Small intestine (tissue), 7 donors: ENCODE measurements at regions not wholly inside any gene's neighbourhood (a gene's known extent, or its start where the extent isn't known, plus 50 kb on each side); places are given as distances from the start of the nearest gene placed in this dataset.

Experiments used
- DNase-seq, 2 donors: peaks; one replicate each; pipeline versions ENCODE4 v3.0.0 to v3.0.0-alpha.2; 2013
- FAIRE-seq: peaks from 2 replicates; lab custom pipeline; 2012; peaks lifted over from hg19 to GRCh38; lab: Jason Lieb, UNC
- H3K27ac ChIP-seq, 3 donors: one replicate each; pipeline ENCODE4 v1.5.1; 2013; ENCODE audit warnings: low read length in 2 of 3, mild to moderate bottlenecking in 2 of 3, control low read depth in 1 of 3, inconsistent platforms in 1 of 3, low read depth in 1 of 3, moderate library complexity in 1 of 3
- H3K27me3 ChIP-seq, 3 donors: one replicate each; pipeline ENCODE4 v1.6.1; 2013; ENCODE audit warnings: low read length in 3 of 3, inconsistent platforms in 1 of 3; ENCODE audit not compliant: control insufficient read depth in 3 of 3, insufficient read depth in 3 of 3
- H3K36me3 ChIP-seq, 3 donors: one replicate each; pipeline ENCODE4 v1.6.1; 2013; ENCODE audit warnings: low read length in 3 of 3, inconsistent platforms in 1 of 3, low read depth in 1 of 3, mild to moderate bottlenecking in 1 of 3, moderate library complexity in 1 of 3; ENCODE audit not compliant: control insufficient read depth in 3 of 3, insufficient read depth in 2 of 3
- H3K4me1 ChIP-seq, 3 donors: one replicate each; pipeline ENCODE4 v1.6.1; 2013; ENCODE audit warnings: low read length in 2 of 3, inconsistent platforms in 1 of 3, low read depth in 1 of 3, mild to moderate bottlenecking in 1 of 3, moderate library complexity in 1 of 3; ENCODE audit not compliant: control insufficient read depth in 3 of 3, insufficient read depth in 2 of 3
- H3K4me3 ChIP-seq, 3 donors: one replicate each; pipeline ENCODE4 v1.5.1; 2013; ENCODE audit warnings: low read length in 3 of 3, control low read depth in 1 of 3, inconsistent platforms in 1 of 3, low read depth in 1 of 3, mild to moderate bottlenecking in 1 of 3, moderate library complexity in 1 of 3
- H3K9me3 ChIP-seq, 2 donors: one replicate each; pipeline ENCODE4 v1.6.1; 2013; ENCODE audit warnings: low read depth in 1 of 2, low read length in 1 of 2; ENCODE audit not compliant: control insufficient read depth in 2 of 2, insufficient read depth in 1 of 2
- WGBS, 3 donors: extraction: QIAGEN DNeasy Blood & Tissue Kit; methylation state at CpG; one replicate each; pipeline ENCODE4 v1.1.7; 2013; 5-methylcytosine and 5-hydroxymethylcytosine counted together
- donor health status: healthy with polysubstance abuse.
- donor health status: control.
- donor health status: control.
- donor health status: Bipolar disorder and iron deficiency.
- donor health status: healthy.

DNA sequence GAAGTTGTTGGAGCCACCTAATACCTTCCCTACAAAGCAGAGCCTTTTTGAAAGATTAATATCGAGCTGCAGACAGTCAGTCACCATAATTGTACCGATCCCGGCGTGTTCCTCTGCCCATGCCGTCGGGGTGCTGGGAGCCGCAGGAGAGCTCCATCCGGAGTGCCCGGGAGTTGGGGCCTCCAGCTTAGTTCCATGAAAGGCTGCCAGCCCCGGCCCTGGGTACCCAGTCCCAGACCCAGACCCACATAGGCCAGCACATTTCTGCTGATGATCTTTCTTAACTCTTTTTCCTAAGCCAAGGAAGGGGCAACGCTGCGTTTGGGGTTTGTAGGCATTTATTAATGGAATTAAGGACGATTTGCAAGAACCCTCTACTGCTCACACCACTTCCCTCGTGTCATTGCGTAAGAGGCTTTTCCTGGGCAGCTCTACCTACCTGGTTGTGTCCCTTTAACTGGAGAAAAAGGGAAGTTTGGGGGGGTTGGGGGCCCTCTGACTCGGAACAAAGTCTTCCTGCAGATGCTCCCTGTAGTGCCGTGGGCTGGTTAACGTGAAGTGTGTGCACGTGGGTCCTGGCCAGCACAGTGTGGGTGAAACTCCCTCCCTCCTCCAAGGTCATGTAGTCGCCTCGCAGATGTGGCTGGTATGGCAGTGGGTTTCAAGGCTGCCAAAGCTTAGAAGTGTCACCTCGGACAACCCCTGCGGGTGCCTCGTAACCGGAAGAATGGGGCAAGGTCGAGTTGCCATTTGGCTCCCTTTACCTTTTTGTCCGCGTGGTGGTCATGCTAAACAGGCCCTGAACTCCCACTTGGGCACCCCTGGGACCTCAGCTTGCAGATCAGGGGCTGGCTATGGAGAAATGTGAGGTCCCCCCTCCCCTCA, 54.3 kb upstream of the APCDD1L start:
- 78 to 86% (median 81%) methylated on average over 28 of the region's 28 CpGs for WGBS, 3 donors
- Histone ChIP-seq H3K27ac (no peak overlapping the region), H3K27me3 (no peaks in the 10 kb centered on the region), H3K4me1 (peaks cover 0 to 23% (median 0%) of the 10 kb centered on the region in 3 donors), H3K4me3 (no peak overlapping the region), H3K36me3 (no peaks in the 10 kb centered on the region), H3K9me3 (no peaks in the 10 kb centered on the region)
- FAIRE-seq, result no peak
- DNase-seq, result no peak

- Histone ChIP-seq H3K27ac (no peak overlapping the region), H3K9me3 (no peaks in the 10 kb centered on the region), H3K27me3 (no peaks in the 10 kb centered on the region), H3K36me3 (no peaks in the 10 kb centered on the region), H3K4me3 (no peak overlapping the region), H3K4me1 (peaks cover 0 to 23% (median 0%) of the 10 kb centered on the region in 3 donors)
- WGBS, 3 donors, result 78 to 83% (median 82%) methylated on average over 19 to 20 of the region's 20 CpGs
- DNase-seq, result no peak
- no peak for FAIRE-seq
These were observed 53.5 kb upstream of the APCDD1L start for GRCh38 chr20:58568483-58569240.

DNA sequence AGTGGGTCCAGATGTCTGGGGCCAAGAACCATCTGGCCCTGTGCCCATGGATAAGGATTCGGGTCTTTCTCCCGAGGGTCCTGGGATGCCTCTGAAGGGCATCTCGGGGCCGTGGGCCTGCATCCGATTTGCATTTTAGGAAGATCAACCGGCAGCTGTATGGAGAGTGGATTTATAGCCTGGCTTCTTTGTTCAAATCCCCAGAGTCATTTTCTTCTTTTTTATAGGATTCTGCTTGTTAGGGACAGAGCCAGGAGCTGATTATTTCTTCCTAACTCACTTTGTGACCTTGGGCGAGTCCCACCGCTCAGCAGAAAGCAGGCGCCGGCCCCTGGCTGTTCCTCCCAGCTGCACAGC, 52.9 kb upstream of the APCDD1L start:
- WGBS, 3 donors, result 76 to 85% (median 78%) methylated on average over 10 of the region's 10 CpGs
- no peak for FAIRE-seq

DNA sequence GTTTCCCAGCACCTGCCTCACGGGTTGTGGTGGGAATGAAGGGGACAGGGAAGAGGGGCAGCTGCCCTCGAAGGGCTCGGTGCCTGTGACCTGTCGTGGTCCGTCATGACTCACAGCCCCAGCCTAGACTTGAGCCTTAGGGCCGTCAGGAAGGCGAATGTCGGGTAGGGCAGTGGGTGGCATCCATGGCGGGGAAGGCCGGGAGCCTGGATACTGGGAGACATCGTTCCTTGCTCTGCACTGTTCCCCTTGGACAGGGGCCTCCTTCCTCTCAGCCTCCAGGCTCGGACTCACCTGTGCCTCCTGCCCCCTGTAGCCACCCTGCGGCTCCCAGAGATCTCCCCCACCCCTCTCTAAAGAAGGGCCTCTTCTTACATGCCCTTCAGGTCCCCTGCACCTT, 52.2 kb upstream of the APCDD1L start:
- 80 to 91% (median 80%) methylated on average over 12 to 13 of the region's 13 CpGs for WGBS, 3 donors
- FAIRE-seq, result no peak
- H3K4me3 ChIP-seq, result no peak overlapping the region
- H3K27me3 ChIP-seq, result no peaks in the 10 kb centered on the region
- no peak overlapping the region for H3K27ac ChIP-seq
- H3K9me3 ChIP-seq, result no peaks in the 10 kb centered on the region
- peaks cover 0 to 23% (median 0%) of the 10 kb centered on the region in 3 donors for H3K4me1 ChIP-seq
- no peak for DNase-seq
- no peaks in the 10 kb centered on the region for H3K36me3 ChIP-seq

More for the DNA sequence above, 52.9 kb upstream of the APCDD1L start:
- no peaks in the 10 kb centered on the region for H3K36me3 ChIP-seq
- H3K4me1 ChIP-seq, result peaks cover 0 to 23% (median 0%) of the 10 kb centered on the region in 3 donors
- no peaks in the 10 kb centered on the region for H3K9me3 ChIP-seq
- no peaks in the 10 kb centered on the region for H3K27me3 ChIP-seq
- no peak overlapping the region for H3K4me3 ChIP-seq
- no peak overlapping the region for H3K27ac ChIP-seq
- no peak for DNase-seq

DNA sequence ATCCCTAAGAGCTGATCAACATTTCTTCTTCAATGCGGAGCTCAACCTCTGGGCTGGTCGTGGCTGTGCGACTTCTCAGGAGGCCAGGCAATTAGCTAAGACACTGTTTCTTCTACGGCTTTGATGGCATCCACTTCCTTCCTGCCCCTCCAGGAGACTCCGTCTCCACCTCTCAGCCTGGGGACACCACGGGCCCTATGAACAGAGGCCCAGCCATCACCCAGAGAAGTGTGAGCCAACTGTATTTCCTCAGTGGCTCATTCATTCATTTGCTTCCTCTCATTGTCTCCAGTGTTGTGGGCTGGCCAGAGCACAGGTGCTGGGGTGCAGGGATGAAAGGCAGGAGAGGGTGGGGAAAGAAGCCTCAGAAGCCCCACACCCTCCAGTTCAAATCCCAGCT, 51.8 kb upstream of the APCDD1L start:
- FAIRE-seq, result no peak

GRCh38 chr20:58565461-58566175, 50.4 kb upstream of the APCDD1L start:
- no peaks in the 10 kb centered on the region for H3K36me3 ChIP-seq
- H3K4me3 ChIP-seq, result no peak overlapping the region
- H3K9me3 ChIP-seq, result no peaks in the 10 kb centered on the region
- H3K4me1 ChIP-seq, result peaks cover 0 to 7% (median 0%) of the 10 kb centered on the region in 3 donors
- FAIRE-seq, result no peak
- H3K27me3 ChIP-seq, result no peaks in the 10 kb centered on the region
- DNase-seq, result no peak
- H3K27ac ChIP-seq, result no peak overlapping the region
- WGBS, 3 donors, result 92% methylated on average over 13 of the region's 13 CpGs

More for the DNA sequence above, 51.8 kb upstream of the APCDD1L start:
- no peaks in the 10 kb centered on the region for H3K36me3 ChIP-seq
- no peak for DNase-seq
- no peaks in the 10 kb centered on the region for H3K9me3 ChIP-seq
- H3K4me1 ChIP-seq, result peaks cover 0 to 19% (median 0%) of the 10 kb centered on the region in 3 donors
- no peak overlapping the region for H3K27ac ChIP-seq
- 72 to 85% (median 80%) methylated on average over 6 of the region's 6 CpGs for WGBS, 3 donors
- no peak overlapping the region for H3K4me3 ChIP-seq
- no peaks in the 10 kb centered on the region for H3K27me3 ChIP-seq
